Fibroblast of pulmonary artery (primary cell): ENCODE measurements at regions not wholly inside any gene's neighbourhood (a gene's known extent, or its start where the extent isn't known, plus 50 kb on each side); places are given as distances from the start of the nearest gene placed in this dataset.
"Not testable (repeated sequence)": the region's sequence is repeated elsewhere in the genome, so short reads cannot be mapped to it uniquely, and the experiment has no call there.

Source experiments
- DNase-seq: peaks from one replicate; pipeline ENCODE4 v3.0.0-alpha.2; 2010; ENCODE audit warnings: low read depth
- H3K4me3 ChIP-seq: replicated peaks from 2 replicates; pipeline ENCODE4 v1.5.1; 2011; ENCODE audit warnings: low read depth, mild to moderate bottlenecking, control low read depth, low read length, moderate library complexity
- TF ChIP-seq, protein P1 (sequence below): IDR thresholded peaks from 2 replicates; pipeline ENCODE4 v1.5.1; 2011; ENCODE audit warnings: mild to moderate bottlenecking, control low read depth, low read length, inconsistent platforms; ENCODE audit errors: missing control alignments

GRCh38 chr6:79408256-79408974, 128.8 kb downstream of the LCA5 start:
- TF ChIP-seq, protein P1, sequence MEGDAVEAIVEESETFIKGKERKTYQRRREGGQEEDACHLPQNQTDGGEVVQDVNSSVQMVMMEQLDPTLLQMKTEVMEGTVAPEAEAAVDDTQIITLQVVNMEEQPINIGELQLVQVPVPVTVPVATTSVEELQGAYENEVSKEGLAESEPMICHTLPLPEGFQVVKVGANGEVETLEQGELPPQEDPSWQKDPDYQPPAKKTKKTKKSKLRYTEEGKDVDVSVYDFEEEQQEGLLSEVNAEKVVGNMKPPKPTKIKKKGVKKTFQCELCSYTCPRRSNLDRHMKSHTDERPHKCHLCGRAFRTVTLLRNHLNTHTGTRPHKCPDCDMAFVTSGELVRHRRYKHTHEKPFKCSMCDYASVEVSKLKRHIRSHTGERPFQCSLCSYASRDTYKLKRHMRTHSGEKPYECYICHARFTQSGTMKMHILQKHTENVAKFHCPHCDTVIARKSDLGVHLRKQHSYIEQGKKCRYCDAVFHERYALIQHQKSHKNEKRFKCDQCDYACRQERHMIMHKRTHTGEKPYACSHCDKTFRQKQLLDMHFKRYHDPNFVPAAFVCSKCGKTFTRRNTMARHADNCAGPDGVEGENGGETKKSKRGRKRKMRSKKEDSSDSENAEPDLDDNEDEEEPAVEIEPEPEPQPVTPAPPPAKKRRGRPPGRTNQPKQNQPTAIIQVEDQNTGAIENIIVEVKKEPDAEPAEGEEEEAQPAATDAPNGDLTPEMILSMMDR: no peak
- H3K4me3 ChIP-seq: no peak overlapping the region
- no peak for DNase-seq

DNA sequence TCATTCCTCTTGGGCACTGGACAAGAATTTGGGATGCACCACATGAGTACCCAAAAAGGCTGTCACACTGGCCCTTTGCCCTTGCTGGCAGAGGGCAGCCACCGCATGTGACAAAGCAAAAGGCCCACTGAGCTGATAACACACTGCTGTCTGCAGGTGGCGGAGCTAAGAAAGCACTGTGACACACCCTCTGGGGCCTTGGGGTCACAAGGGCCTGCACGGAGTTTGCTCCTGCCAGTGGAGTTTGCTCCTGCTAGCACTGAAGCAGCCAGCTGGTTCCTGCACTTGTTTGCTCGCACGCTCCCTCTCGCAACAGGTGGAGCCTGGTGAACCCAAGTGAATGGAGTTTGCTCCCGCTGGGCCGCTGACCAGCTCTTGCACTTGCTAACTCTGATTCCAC, 132.6 kb downstream of the LCA5 start:
- no peak overlapping the region for H3K4me3 ChIP-seq
- TF ChIP-seq, protein P1: no peak
- DNase-seq: no peak

- no peak for DNase-seq
- no peak overlapping the region for H3K4me3 ChIP-seq
- TF ChIP-seq, protein P1: no peak
Measured at GRCh38 chr6:79404261-79404660, 133.0 kb downstream of the LCA5 start.

DNA sequence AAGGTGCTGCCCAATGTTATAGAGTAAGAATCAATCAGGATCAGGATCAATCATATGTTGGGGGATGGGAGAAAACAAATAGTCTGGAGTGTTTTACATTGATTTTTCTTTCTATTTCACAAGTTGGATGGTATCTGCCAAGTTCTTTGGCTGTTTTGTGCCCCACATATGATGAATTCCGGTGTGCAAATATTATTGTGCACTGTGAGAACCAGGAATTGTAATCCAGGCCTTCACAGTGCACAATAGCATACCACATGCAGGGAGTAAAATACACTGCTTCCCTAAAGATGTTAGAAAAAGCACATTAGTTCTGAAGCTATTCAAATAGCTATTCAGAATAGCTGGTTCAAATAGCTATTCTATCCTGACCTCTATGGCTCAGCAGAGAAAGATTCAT, 133.7 kb downstream of the LCA5 start:
- no peak for DNase-seq
- H3K4me3 ChIP-seq: no peak overlapping the region
- TF ChIP-seq, protein P1: no peak

GRCh38 chr6:79403086-79403485, 134.1 kb downstream of the LCA5 start:
- TF ChIP-seq, protein P1: no peak
- no peak for DNase-seq

GRCh38 chr6:79399499-79399898, 137.7 kb downstream of the LCA5 start:
- H3K4me3 ChIP-seq: no peak overlapping the region
- TF ChIP-seq, protein P1: no peak
- DNase-seq: no peak

More at GRCh38 chr6:79403086-79403485, 134.1 kb downstream of the LCA5 start:
- no peak overlapping the region for H3K4me3 ChIP-seq

- not testable (repeated sequence) for DNase-seq, H3K4me3 ChIP-seq
Measured at GRCh38 chr6:79398617-79399016, 138.6 kb downstream of the LCA5 start.
